ENCODE measurements at regions not wholly inside any gene's neighbourhood (a gene's known extent, or its start where the extent isn't known, plus 50 kb on each side); places are given as distances from the start of the nearest gene placed in this dataset.
"Not testable (repeated sequence)": the region's sequence is repeated elsewhere in the genome, so short reads cannot be mapped to it uniquely, and the experiment has no call there.

GRCh38 chr7:84908196-84908793, 278.6 kb downstream of the SEMA3D start:
- Mint-ChIP-seq H3K27ac (no peak overlapping the region), H3K9me3 (peaks cover 4% of the 10 kb centered on the region), H3K27me3 (no peaks in the 10 kb centered on the region), H3K4me3 (no peak overlapping the region), H3K36me3 (ENCODE audit: low read depth) (no peaks in the 10 kb centered on the region), H3K4me1 (no peaks in the 10 kb centered on the region)
- ATAC-seq (no peak), DNase-seq (no peak)

DNA sequence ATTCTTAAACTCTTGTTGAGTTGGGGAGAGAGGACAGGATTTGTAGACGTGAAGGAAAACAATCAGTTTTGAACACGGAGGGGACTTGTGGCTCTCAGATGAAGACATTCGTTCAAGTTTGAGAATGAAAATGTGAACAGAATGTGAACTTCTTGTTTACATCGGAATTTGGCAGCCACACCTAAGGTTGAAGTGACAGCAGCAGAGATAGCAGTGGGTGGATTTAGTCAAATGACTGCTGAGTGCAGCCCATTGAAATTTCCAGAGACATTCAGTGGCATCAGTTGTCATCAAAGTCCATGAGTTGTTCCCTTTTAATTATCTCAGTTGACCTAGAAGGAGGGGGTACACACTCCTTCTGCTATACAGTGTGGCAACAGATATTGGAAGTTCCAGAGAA, 280.0 kb downstream of the SEMA3D start:
- no peak for DNase-seq
- no peak overlapping the region for H3K4me3 Mint-ChIP-seq
- peaks cover 7% of the 10 kb centered on the region for H3K9me3 Mint-ChIP-seq
- H3K27ac Mint-ChIP-seq, result no peak overlapping the region
- no peak for ATAC-seq
- H3K27me3 Mint-ChIP-seq, result no peaks in the 10 kb centered on the region
- no peaks in the 10 kb centered on the region for H3K4me1 Mint-ChIP-seq
- H3K36me3 Mint-ChIP-seq (ENCODE audit: low read depth), result no peaks in the 10 kb centered on the region

DNA sequence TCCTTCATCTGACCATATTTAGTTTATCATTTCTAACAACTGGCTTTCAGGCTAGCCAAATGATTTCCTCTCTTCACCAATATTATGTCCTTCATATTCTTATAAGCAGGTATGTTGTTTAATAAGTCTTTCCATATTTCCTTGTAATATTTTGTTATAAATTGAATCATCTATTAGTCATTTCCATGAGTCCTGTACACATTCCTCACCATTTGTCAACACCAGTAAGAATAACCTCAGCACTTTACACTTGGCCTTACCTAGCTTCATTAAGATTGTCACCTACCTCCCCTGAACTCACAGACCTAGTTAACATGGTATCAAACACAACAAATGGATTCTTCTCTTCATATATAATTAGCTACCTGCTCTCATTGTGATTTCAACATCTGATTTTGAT, 282.3 kb downstream of the SEMA3D start:
- Mint-ChIP-seq H3K36me3 (ENCODE audit: low read depth) (no peaks in the 10 kb centered on the region), H3K9me3 (peaks cover 7% of the 10 kb centered on the region), H3K4me1 (no peaks in the 10 kb centered on the region), H3K27ac (no peak overlapping the region), H3K4me3 (no peak overlapping the region), H3K27me3 (no peaks in the 10 kb centered on the region)
- no peak for DNase-seq
- ATAC-seq, result no peak

DNA sequence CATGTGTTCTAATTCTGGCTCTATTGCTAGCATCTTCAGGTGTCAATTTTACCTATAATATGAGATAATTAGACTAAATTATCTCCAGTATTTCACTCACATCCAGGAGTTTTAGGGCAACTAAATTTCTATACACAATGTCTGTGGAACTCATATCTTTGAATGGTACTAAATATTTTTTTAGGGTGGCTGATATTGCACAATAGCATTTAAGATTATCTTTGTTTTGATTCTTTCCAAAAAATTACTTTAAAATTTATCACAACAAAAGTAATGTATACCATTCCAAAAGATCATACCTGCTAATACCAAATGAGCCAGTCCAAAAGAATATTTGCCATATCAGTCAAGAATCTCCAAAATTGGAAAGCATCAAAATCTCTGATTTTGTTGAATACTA, 285.5 kb downstream of the SEMA3D start:
- Mint-ChIP-seq H3K27ac (no peak overlapping the region), H3K9me3 (peaks cover 7% of the 10 kb centered on the region), H3K36me3 (ENCODE audit: low read depth) (no peaks in the 10 kb centered on the region), H3K4me3 (no peak overlapping the region), H3K4me1 (no peaks in the 10 kb centered on the region), H3K27me3 (no peaks in the 10 kb centered on the region)
- DNase-seq (no peak), ATAC-seq (no peak)

GRCh38 chr7:84900215-84900614, 286.6 kb downstream of the SEMA3D start:
- Mint-ChIP-seq H3K36me3 (ENCODE audit: low read depth) (no peaks in the 10 kb centered on the region), H3K9me3 (peaks cover 7% of the 10 kb centered on the region), H3K27me3 (no peaks in the 10 kb centered on the region), H3K4me3 (no peak overlapping the region), H3K27ac (no peak overlapping the region), H3K4me1 (no peaks in the 10 kb centered on the region)
- no peak for ATAC-seq
- DNase-seq, result no peak

DNA sequence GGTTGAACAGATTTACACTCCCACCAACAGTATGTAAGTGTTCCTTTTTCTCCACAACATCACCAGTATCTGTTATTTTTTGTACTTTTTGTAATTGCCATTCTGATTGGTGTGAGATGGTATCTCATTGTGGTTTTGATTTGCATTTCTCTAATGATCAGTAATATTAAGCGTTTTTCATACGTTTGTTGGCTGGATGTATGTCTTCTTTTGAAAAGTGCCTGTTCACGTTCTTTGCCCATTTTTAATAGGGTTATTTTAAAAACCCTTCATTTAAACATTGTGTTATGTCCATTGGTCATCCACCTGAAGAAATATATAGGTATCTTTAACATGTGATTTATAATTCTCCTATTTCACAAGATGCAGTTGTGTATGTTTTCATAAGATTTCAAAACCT, 291.3 kb downstream of the SEMA3D start:
- Mint-ChIP-seq H3K4me3 (no peak overlapping the region), H3K9me3 (no peaks in the 10 kb centered on the region), H3K27ac (no peak overlapping the region), H3K4me1 (no peaks in the 10 kb centered on the region), H3K36me3 (ENCODE audit: low read depth) (no peaks in the 10 kb centered on the region), H3K27me3 (no peaks in the 10 kb centered on the region)
- no peak for DNase-seq
- ATAC-seq, result no peak

GRCh38 chr7:84883570-84883969, 303.3 kb downstream of the SEMA3D start:
- not testable (repeated sequence) for H3K4me3 Mint-ChIP-seq, H3K27me3 Mint-ChIP-seq, H3K27ac Mint-ChIP-seq

DNA sequence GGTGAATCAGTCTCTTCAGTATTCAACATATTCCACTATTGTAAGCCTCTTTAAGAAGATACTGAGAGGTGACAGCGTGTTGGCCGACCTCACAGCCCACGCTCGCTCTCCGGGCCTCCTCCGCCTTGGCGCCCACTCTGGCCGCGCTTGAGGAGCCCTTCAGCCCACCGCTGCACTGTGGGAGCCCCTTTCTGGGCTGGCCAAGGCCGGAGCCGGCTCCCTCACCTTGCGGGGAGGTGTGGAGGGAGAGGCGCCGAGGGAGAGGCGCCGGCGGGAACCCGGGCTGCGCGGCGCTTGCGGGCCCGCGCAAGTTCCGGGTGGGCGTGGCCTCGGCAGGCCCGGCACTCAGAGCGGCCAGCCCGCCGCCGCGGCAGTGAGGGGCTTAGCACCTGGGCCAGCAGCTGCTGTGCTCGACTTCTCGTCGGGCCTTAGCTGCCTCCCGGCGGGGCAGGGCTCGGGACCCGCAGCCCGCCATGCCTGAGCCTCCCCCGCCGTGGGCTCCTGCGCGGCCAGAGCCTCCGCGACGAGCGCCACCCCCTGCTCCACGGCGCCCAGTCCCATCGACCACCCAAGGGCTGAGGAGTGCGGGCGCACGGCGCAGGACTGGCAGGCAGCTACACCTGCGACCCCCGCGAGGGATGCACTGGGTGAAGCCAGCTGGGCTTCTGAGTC, 306.4 kb downstream of the SEMA3D start:
- H3K9me3 Mint-ChIP-seq; DNase-seq; H3K27me3 Mint-ChIP-seq; H3K36me3 Mint-ChIP-seq (ENCODE audit: low read depth); H3K4me1 Mint-ChIP-seq; ATAC-seq; H3K4me3 Mint-ChIP-seq; H3K27ac Mint-ChIP-seq: not testable (repeated sequence)

More at GRCh38 chr7:84883570-84883969, 303.3 kb downstream of the SEMA3D start:
- H3K9me3 Mint-ChIP-seq; H3K4me1 Mint-ChIP-seq; ATAC-seq; DNase-seq; H3K36me3 Mint-ChIP-seq (ENCODE audit: low read depth): not testable (repeated sequence)

DNA sequence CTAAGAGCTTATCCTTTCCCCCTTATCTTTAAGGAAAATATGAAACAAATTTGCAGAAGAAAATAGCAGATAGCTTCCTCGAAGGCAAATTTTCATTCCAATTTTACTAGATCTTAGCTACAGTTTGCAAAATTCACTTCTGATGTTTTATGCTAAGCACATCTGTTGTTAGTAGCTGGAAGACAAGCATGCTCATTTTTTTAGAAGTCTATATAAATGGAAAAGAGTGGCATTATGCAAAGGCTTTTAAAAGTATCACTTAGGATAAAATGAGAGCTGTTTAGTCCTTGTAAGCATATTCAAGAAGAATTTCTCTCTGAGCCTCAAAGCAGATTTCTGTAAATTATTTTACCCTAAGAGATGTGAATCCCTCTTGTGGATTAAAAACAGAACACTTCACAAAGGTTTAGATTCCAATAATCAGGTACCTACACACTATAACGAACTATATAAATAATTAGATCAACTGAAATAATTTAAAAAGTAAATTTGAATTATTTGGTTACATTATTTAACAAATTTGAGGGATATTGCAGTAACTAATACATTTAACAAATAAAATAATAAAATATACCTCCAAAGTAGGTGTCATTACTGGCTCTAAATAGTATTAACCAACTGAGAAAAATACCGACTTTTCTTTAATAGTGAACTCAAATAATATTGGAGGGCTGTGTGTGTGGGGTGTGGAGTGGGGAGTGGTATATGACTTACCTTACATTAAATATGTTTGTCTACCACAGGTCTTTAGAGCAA, 307.1 kb downstream of the SEMA3D start:
- DNase-seq (no peak), ATAC-seq (no peak)
- Mint-ChIP-seq H3K27me3 (no peaks in the 10 kb centered on the region), H3K27ac (no peak overlapping the region), H3K36me3 (ENCODE audit: low read depth) (no peaks in the 10 kb centered on the region), H3K4me3 (no peak overlapping the region), H3K9me3 (no peaks in the 10 kb centered on the region), H3K4me1 (no peaks in the 10 kb centered on the region)

DNA sequence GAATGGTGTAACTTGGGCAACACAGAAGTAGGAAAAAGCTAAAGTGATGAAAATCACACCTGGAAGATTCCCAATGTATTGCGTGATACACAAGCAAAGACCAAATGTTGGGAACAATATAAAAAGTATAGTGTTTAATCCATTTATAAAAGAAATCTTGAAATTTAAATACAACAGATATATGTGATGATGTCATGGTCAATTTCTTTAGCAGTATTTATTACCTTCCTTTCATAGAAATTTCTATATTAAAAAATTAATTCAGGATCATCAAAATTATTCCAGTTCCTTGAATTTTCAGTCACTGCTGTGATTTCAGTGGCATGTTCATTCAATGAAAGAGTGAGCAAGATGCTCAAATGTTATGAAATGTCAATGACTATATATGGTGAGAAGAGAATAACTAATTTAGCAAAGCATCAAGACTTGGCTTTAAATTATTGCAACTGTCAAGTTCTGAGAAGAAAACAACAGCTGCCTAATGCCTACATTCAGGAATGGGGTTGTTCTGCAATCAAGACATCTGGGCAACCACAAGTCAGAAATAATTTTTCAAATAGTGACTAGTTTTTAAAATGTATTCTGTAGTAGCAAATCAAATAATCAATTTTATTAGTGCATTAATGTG, 308.8 kb downstream of the SEMA3D start:
- ATAC-seq (no peak), DNase-seq (no peak)
- Mint-ChIP-seq H3K4me3 (no peak overlapping the region), H3K36me3 (ENCODE audit: low read depth) (no peaks in the 10 kb centered on the region), H3K27me3 (no peaks in the 10 kb centered on the region), H3K4me1 (no peaks in the 10 kb centered on the region), H3K9me3 (no peaks in the 10 kb centered on the region), H3K27ac (no peak overlapping the region)

DNA sequence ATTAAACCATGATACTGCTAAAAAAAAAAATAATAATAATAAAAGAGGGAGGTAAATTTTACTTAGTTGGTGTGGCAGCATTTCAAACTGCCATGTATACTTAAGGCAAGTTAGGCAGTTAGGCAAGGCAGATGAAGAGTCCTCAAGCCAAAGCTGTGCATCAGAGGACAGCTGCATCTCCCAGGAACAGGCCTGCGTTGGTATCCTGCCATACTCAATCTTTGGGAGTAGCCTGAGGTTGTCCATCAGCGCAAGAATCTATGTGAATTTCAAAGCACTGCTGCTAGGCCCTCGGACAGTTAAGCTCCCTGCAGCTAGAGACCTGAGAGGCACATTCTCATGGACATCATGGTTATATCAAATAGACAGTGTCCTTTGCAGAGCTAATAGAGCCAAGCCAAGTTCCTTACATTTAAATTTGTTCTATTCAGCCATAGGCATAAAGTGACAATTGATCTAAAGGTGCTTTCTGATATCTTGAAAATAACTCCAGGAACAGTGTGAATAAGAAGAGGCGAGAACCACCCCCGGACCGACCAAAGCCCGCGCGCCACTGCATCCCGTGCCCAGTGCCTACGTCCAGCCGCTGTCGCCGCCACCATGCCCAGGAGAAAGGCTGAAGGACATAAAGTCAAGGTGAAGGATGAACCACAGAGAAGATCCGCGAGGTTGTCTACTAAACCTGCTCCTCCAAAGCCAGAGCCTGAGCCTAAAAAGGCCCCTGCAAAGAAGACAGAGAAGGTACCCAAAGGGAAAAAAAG, 310.6 kb downstream of the SEMA3D start:
- Mint-ChIP-seq H3K27ac (no peak overlapping the region), H3K27me3 (no peaks in the 10 kb centered on the region), H3K36me3 (ENCODE audit: low read depth) (no peaks in the 10 kb centered on the region), H3K9me3 (no peaks in the 10 kb centered on the region), H3K4me3 (no peak overlapping the region), H3K4me1 (no peaks in the 10 kb centered on the region)
- DNase-seq, result no peak
- ATAC-seq, result no peak

DNA sequence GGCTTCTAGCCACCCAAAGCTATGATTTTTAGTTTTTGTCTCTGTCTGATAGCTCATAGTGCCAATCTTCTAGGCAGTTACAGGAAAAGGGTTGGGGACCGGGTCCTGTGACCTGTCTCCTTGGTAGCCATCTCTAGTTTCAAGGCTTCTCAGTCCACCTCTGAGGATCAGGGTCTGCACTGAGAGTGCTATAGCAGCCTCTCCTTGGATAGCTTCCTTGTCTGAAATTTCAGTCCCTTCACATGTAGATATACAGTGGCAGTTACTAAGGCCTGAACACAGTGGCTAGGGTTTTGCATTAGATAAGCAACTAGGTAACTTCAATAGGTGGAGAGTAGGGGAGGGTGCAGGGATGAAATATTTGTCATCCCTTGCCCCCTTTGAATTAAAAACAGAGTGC, 321.3 kb downstream of the SEMA3D start:
- Mint-ChIP-seq H3K4me3 (no peak overlapping the region), H3K36me3 (ENCODE audit: low read depth) (no peaks in the 10 kb centered on the region), H3K27ac (no peak overlapping the region), H3K27me3 (no peaks in the 10 kb centered on the region), H3K9me3 (no peaks in the 10 kb centered on the region), H3K4me1 (no peaks in the 10 kb centered on the region)
- DNase-seq (no peak), ATAC-seq (no peak)

GRCh38 chr7:84857336-84857735, 329.5 kb downstream of the SEMA3D start:
- ATAC-seq (no peak), DNase-seq (no peak)
- Mint-ChIP-seq H3K27me3 (no peaks in the 10 kb centered on the region), H3K9me3 (no peaks in the 10 kb centered on the region), H3K4me3 (no peak overlapping the region), H3K27ac (no peak overlapping the region), H3K36me3 (ENCODE audit: low read depth) (no peaks in the 10 kb centered on the region), H3K4me1 (no peaks in the 10 kb centered on the region)

GRCh38 chr7:84855758-84856157, 331.1 kb downstream of the SEMA3D start:
- ATAC-seq (no peak), DNase-seq (no peak)
- no peaks in the 10 kb centered on the region for H3K27me3 Mint-ChIP-seq
- H3K36me3 Mint-ChIP-seq (ENCODE audit: low read depth), result no peaks in the 10 kb centered on the region
- H3K27ac Mint-ChIP-seq, result no peak overlapping the region
- H3K9me3 Mint-ChIP-seq, result no peaks in the 10 kb centered on the region
- H3K4me1 Mint-ChIP-seq, result no peaks in the 10 kb centered on the region
- no peak overlapping the region for H3K4me3 Mint-ChIP-seq

All from activated naive CD8-positive, alpha-beta T cell treated with anti-CD3 and anti-CD28 coated beads, Interleukin-2, amount 50 U/mL, for 24 hours (primary cell).